ENCODE measurements at regions not wholly inside any gene's neighbourhood (a gene's known extent, or its start where the extent isn't known, plus 50 kb on each side); places are given as distances from the start of the nearest gene placed in this dataset.

GRCh38 chr4:131450572-131451209 lies 1698.4 kb upstream of the PCDH10 start:
- H3K9me3 ChIP-seq (ENCODE audit: control extremely low read depth in 1 of 3, control insufficient read depth in 2 of 3, insufficient read depth in 1 of 3, low read length in 2 of 3), result no peaks in the 10 kb centered on the region
- no peaks in the 10 kb centered on the region for H3K27me3 ChIP-seq (replicated peaks in 1 of 4; ENCODE audit: control extremely low read depth in 1 of 4, control insufficient read depth in 3 of 4, insufficient read depth in 4 of 4, low read length in 3 of 4)
- ChIA-PET CTCF (no interaction called here), POLR2A (no interaction called here)
- Mint-ChIP-seq H3K9me3 (ENCODE audit: insufficient read depth) (no peaks in the 10 kb centered on the region), H3K4me3 (no peak overlapping the region), H3K27ac (no peak overlapping the region), H3K27me3 (no peaks in the 10 kb centered on the region), H3K4me1 (no peaks in the 10 kb centered on the region)
- intact Hi-C loops (cut with micrococcal nuclease), result no loop called here
- no peaks in the 10 kb centered on the region for H3K79me2 ChIP-seq (ENCODE audit: control insufficient read depth, insufficient read depth, low read length)
- no peak for TF ChIP-seq CTCF (IDR thresholded peaks at IDR 0.05)
- TF ChIP-seq EZH2 (IDR thresholded peaks at IDR 0.05; ENCODE audit: borderline replicate concordance, insufficient read depth, low read depth, low read length, poor library complexity, severe bottlenecking), result no peak
- no peak overlapping the region for H3K27ac ChIP-seq (ENCODE audit: low read length in 2 of 2)
- ATAC-seq (ENCODE audit: low read depth) (no peak), DNase-seq (no peak)
- no CpG with 5 or more reads among the region's 1 CpG for WGBS (ENCODE audit: insufficient coverage)
- H4K20me1 ChIP-seq (ENCODE audit: control insufficient read depth, insufficient read depth, low read length, poor library complexity, severe bottlenecking), result no peaks in the 10 kb centered on the region
- H3K4me1 ChIP-seq (ENCODE audit: control insufficient read depth in 2 of 2, insufficient read depth in 2 of 2, low read length in 2 of 2), result no peaks in the 10 kb centered on the region
- no peak overlapping the region for H3K4me2 ChIP-seq (replicated peaks; ENCODE audit: low read depth, low read length, poor library complexity, severe bottlenecking)
- H2AFZ ChIP-seq (ENCODE audit: insufficient read depth, low read depth, low read length, poor library complexity, severe bottlenecking), result no peak overlapping the region
- no peak overlapping the region for H3K9ac ChIP-seq (ENCODE audit: low read length)
- H3K4me3 ChIP-seq (ENCODE audit: control extremely low read depth in 1 of 5, extremely low read depth in 1 of 5, insufficient read depth in 1 of 5, low read depth in 2 of 5, low read length in 4 of 5), result no peak overlapping the region
- no peaks in the 10 kb centered on the region for H3K36me3 ChIP-seq (replicated peaks in 1 of 2; ENCODE audit: control extremely low read depth in 1 of 2, control insufficient read depth in 1 of 2, extremely low read depth in 1 of 2, insufficient read depth in 2 of 2, low read length in 1 of 2)

DNA sequence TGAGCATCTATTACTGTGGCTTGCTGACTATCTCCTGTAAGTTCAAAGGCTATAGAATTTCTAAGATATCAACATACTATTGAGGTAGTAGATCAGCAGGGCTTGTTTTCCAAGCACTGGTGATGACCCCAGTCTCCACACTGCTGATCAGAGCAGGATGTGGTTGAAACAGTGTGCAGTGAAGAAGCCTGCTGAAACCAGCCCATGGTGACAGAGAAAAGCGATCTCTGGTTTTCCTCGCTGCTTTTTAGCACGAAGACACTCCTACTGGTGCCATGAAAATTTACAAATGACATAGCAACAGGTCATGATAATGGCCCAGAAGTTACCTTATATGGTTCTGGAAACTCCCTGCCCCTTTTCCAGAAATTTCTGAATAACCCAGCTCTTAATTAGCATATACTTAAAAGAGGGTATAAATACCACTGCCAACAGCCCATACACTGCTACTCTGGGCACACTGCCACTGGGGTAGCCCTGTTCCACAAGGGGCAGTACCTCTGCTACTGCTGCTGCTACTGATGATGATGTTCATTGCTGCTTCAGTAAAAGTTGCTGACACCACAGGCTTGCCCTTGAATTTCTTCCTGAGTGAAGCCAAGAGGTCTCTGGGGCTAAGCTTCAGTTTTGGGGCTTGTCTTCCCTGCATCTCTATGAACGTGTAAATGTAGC lies 1689.5 kb upstream of the PCDH10 start:
- no peaks in the 10 kb centered on the region for H3K9me3 Mint-ChIP-seq (ENCODE audit: insufficient read depth)
- intact Hi-C loops (cut with micrococcal nuclease), result no loop called here
- Histone ChIP-seq H3K36me3 (replicated peaks in 1 of 2; ENCODE audit: control extremely low read depth in 1 of 2, control insufficient read depth in 1 of 2, extremely low read depth in 1 of 2, insufficient read depth in 2 of 2, low read length in 1 of 2) (no peaks in the 10 kb centered on the region), H3K27ac (ENCODE audit: low read length in 2 of 2) (no peak overlapping the region), H3K4me1 (ENCODE audit: control insufficient read depth in 2 of 2, insufficient read depth in 2 of 2, low read length in 2 of 2) (no peaks in the 10 kb centered on the region), H3K27me3 (replicated peaks in 1 of 4; ENCODE audit: control extremely low read depth in 1 of 4, control insufficient read depth in 3 of 4, insufficient read depth in 4 of 4, low read length in 3 of 4) (no peaks in the 10 kb centered on the region), H3K4me3 (ENCODE audit: control extremely low read depth in 1 of 5, extremely low read depth in 1 of 5, insufficient read depth in 1 of 5, low read depth in 2 of 5, low read length in 4 of 5) (no peak overlapping the region), H3K4me2 (replicated peaks; ENCODE audit: low read depth, low read length, poor library complexity, severe bottlenecking) (no peak overlapping the region), H3K9me3 (ENCODE audit: control extremely low read depth in 1 of 3, control insufficient read depth in 2 of 3, insufficient read depth in 1 of 3, low read length in 2 of 3) (no peaks in the 10 kb centered on the region), H3K79me2 (ENCODE audit: control insufficient read depth, insufficient read depth, low read length) (no peaks in the 10 kb centered on the region), H2AFZ (ENCODE audit: insufficient read depth, low read depth, low read length, poor library complexity, severe bottlenecking) (no peak overlapping the region), H3K9ac (ENCODE audit: low read length) (no peak overlapping the region), H4K20me1 (ENCODE audit: control insufficient read depth, insufficient read depth, low read length, poor library complexity, severe bottlenecking) (no peaks in the 10 kb centered on the region)
- TF ChIP-seq CTCF (IDR thresholded peaks at IDR 0.05) (no peak), EZH2 (IDR thresholded peaks at IDR 0.05; ENCODE audit: borderline replicate concordance, insufficient read depth, low read depth, low read length, poor library complexity, severe bottlenecking) (no peak)
- ATAC-seq (ENCODE audit: low read depth), result no peak
- no peak overlapping the region for H3K27ac Mint-ChIP-seq
- no peak overlapping the region for H3K4me3 Mint-ChIP-seq
- H3K27me3 Mint-ChIP-seq, result no peaks in the 10 kb centered on the region
- H3K4me1 Mint-ChIP-seq, result no peaks in the 10 kb centered on the region
- POLR2A ChIA-PET, result no interaction called here
- no peak for DNase-seq
- WGBS (ENCODE audit: insufficient coverage), result 83% methylated on average over 3 of the region's 4 CpGs
- CTCF ChIA-PET, result no interaction called here

Measured in B cell (primary cell).